ENCODE measurements at regions not wholly inside any gene's neighbourhood (a gene's known extent, or its start where the extent isn't known, plus 50 kb on each side); places are given as distances from the start of the nearest gene placed in this dataset.

GRCh38 chr6:108751851-108752732, 96.1 kb upstream of the ARMC2 start:
- no peak for DNase-seq (ENCODE audit: low read depth)

- no peak for DNase-seq (ENCODE audit: low read depth)
Measured at GRCh38 chr6:108752733-108753590, 95.3 kb upstream of the ARMC2 start.

GRCh38 chr6:108755257-108756240, 92.7 kb upstream of the ARMC2 start:
- DNase-seq (ENCODE audit: low read depth): no peak

- no peak for DNase-seq (ENCODE audit: low read depth)
Measured at GRCh38 chr6:108757357-108757756, 90.9 kb upstream of the ARMC2 start.

GRCh38 chr6:108758884-108759283, 89.3 kb upstream of the ARMC2 start:
- DNase-seq (ENCODE audit: low read depth): no peak

GRCh38 chr6:108760126-108761050, 87.8 kb upstream of the ARMC2 start:
- DNase-seq (ENCODE audit: low read depth): no peak

GRCh38 chr6:108762394-108762793, 85.8 kb upstream of the ARMC2 start:
- DNase-seq (ENCODE audit: low read depth): no peak

- no peak for DNase-seq (ENCODE audit: low read depth)
Measured at GRCh38 chr6:108763931-108764579, 84.2 kb upstream of the ARMC2 start.

- no peak for DNase-seq (ENCODE audit: low read depth)
Measured at GRCh38 chr6:108764580-108764950, 83.7 kb upstream of the ARMC2 start.

GRCh38 chr6:108765495-108765894, 82.7 kb upstream of the ARMC2 start:
- no peak for DNase-seq (ENCODE audit: low read depth)

- no peak for DNase-seq (ENCODE audit: low read depth)
Measured at GRCh38 chr6:108766419-108766818, 81.8 kb upstream of the ARMC2 start.

- DNase-seq (ENCODE audit: low read depth): no peak
Measured at GRCh38 chr6:108766886-108767285, 81.3 kb upstream of the ARMC2 start.

- DNase-seq (ENCODE audit: low read depth): no peak
Measured at GRCh38 chr6:108767418-108768165, 80.6 kb upstream of the ARMC2 start.

- no peak for DNase-seq (ENCODE audit: low read depth)
Measured at GRCh38 chr6:108768166-108768555, 80.1 kb upstream of the ARMC2 start.

GRCh38 chr6:108768792-108769524, 79.3 kb upstream of the ARMC2 start:
- no peak for DNase-seq (ENCODE audit: low read depth)

- no peak for DNase-seq (ENCODE audit: low read depth)
Measured at GRCh38 chr6:108771421-108771820, 76.8 kb upstream of the ARMC2 start.

GRCh38 chr6:108774555-108774954, 73.7 kb upstream of the ARMC2 start:
- DNase-seq (ENCODE audit: low read depth): no peak

GRCh38 chr6:108777536-108777935, 70.7 kb upstream of the ARMC2 start:
- DNase-seq (ENCODE audit: low read depth): no peak
